HepG2 (cell line): ENCODE measurements at regions not wholly inside any gene's neighbourhood (a gene's known extent, or its start where the extent isn't known, plus 50 kb on each side); places are given as distances from the start of the nearest gene placed in this dataset.

ENCODE experiments used
- ATAC-seq: fragments of 200-7000 bp; cut with Tn5 transposase; 3 replicates; pipeline ENCODE4 v1.9.1; 2020; ENCODE audit warnings: mild to moderate bottlenecking, moderate library complexity
- BruUV-seq: library from RNA; stranded (reverse); fragments of 400-500 nt; replicated peaks from 2 replicates; lab custom pipeline; 2021; lab: Mats Ljungman, UMichigan
- CTCF ChIA-PET: fragments of 300-600 bp; formaldehyde crosslinking; extraction: SDS; loops from one replicate; lab custom pipeline; 2021; ENCODE audit warnings: low total read pairs, inconsistent platforms, low intra/inter-chr PET ratio; lab: Yijun Ruan, JAX
- POLR2A ChIA-PET: fragments of 350-600 bp; sonication (Branson Sonifier 250); formaldehyde crosslinking; loops from one replicate; lab custom pipeline; 2020; ENCODE audit warnings: antibody characterized with exemption, inconsistent platforms; lab: Yijun Ruan, JAX
- DNase-seq: peaks from one replicate; pipeline ENCODE4 v3.0.0-alpha.2; 2015; ENCODE audit warnings: low spot score
- FAIRE-seq: peaks from 3 replicates; lab custom pipeline; 2011; peaks lifted over from hg19 to GRCh38; lab: Jason Lieb, UNC
- H2AFZ ChIP-seq: one replicate; pipeline ENCODE4 v1.6.1; 2011; ENCODE audit warnings: low read length, inconsistent platforms
- H3K27ac ChIP-seq: fragments of 300-600 bp; 3 replicates; pipeline ENCODE4 v1.8.0; 2011; ENCODE audit warnings: mixed run types, mild to moderate bottlenecking, mixed read lengths, low read length, inconsistent platforms; ENCODE audit not compliant: insufficient read depth; ENCODE audit errors: extremely low read length
- H3K27me3 ChIP-seq, 2 experiments: fragments of 200-600 bp in 1 of 2; 2 replicates in 1 of 2; 3 replicates in 1 of 2; pipeline versions ENCODE4 v1.6.0 to v1.8.0; 2011; ENCODE audit warnings: low read length in 2 of 2, mild to moderate bottlenecking in 2 of 2, moderate library complexity in 2 of 2, inconsistent platforms in 1 of 2; ENCODE audit not compliant: insufficient read depth in 2 of 2, control insufficient read depth in 1 of 2
- H3K36me3 ChIP-seq, 2 experiments: fragments of 200-600 bp in 1 of 2; replicated peaks in 1 of 2; 2 replicates in 1 of 2; 3 replicates in 1 of 2; pipeline versions ENCODE4 v1.5.1 to v1.8.0; 2011; ENCODE audit warnings: low read length in 2 of 2, inconsistent platforms in 1 of 2; ENCODE audit not compliant: insufficient read depth in 2 of 2, control insufficient read depth in 1 of 2
- H3K4me1 ChIP-seq: 2 replicates; pipeline ENCODE4 v1.5.1; 2012; ENCODE audit warnings: low read length, inconsistent platforms; ENCODE audit not compliant: insufficient read depth
- H3K4me2 ChIP-seq: 2 replicates; pipeline ENCODE4 v1.6.0; 2011; ENCODE audit warnings: low read depth, low read length, inconsistent platforms
- H3K4me3 ChIP-seq, 3 experiments: fragments of 200-600 bp in 1 of 3; sonication (generic), shearing (Covaris generic) in 1 of 3; replicated peaks in 1 of 3; 2 replicates each; pipeline ENCODE4 v1.5.1; 2011 to 2016; ENCODE audit warnings: low read length in 3 of 3, inconsistent platforms in 2 of 3, low read depth in 2 of 3, mild to moderate bottlenecking in 2 of 3, control low read depth in 1 of 3, mixed read lengths in 1 of 3; ENCODE audit not compliant: insufficient read depth in 1 of 3
- H3K79me2 ChIP-seq: one replicate; pipeline ENCODE4 v1.6.1; 2011; ENCODE audit warnings: low read length, inconsistent platforms; ENCODE audit not compliant: insufficient read depth
- H3K9ac ChIP-seq: 2 replicates; pipeline ENCODE4 v1.6.0; 2011; ENCODE audit warnings: mild to moderate bottlenecking, low read depth, low read length, inconsistent platforms; ENCODE audit not compliant: insufficient read depth
- H3K9me3 ChIP-seq: 2 replicates; pipeline ENCODE4 v1.5.1; 2012; ENCODE audit warnings: mild to moderate bottlenecking, low read length
- H4K20me1 ChIP-seq: 2 replicates; pipeline ENCODE4 v1.6.0; 2011; ENCODE audit warnings: inconsistent platforms, mild to moderate bottlenecking, low read length, moderate library complexity; ENCODE audit not compliant: insufficient read depth
- CREB1 ChIP-seq, 2 experiments: fragments of 450-650 bp in 1 of 2; IDR thresholded peaks; 2 replicates each; pipeline ENCODE4 v1.6.1; 2016 to 2017; ENCODE audit warnings: control low read depth in 1 of 2, mild to moderate bottlenecking in 1 of 2, missing compliant biosample characterization in 1 of 2, missing genetic modification characterization in 1 of 2
- DNMT1 ChIP-seq: sonication (generic); formaldehyde crosslinking; IDR thresholded peaks from 2 replicates; pipeline ENCODE4 v1.5.1; 2020; ENCODE audit warnings: mild to moderate bottlenecking, missing genetic modification reagents
- EHMT2 ChIP-seq: fragments of 200-600 bp; sonication (generic); IDR thresholded peaks from 2 replicates; pipeline ENCODE4 v1.7.0; 2017; ENCODE audit warnings: antibody characterized with exemption, low read depth, low read length, borderline replicate concordance
- EP300 ChIP-seq, 3 experiments: sonication (generic) in 1 of 3; formaldehyde crosslinking in 1 of 3; IDR thresholded peaks; 2 replicates each; pipeline versions ENCODE4 v1.5.1 to v1.6.1; 2011 to 2020; ENCODE audit warnings: low read depth in 2 of 3, low read length in 2 of 3, borderline replicate concordance in 1 of 3, improper control_type of control experiment in 1 of 3, mild to moderate bottlenecking in 1 of 3, missing genetic modification reagents in 1 of 3, moderate library complexity in 1 of 3
- ERF ChIP-seq: IDR thresholded peaks from 2 replicates; pipeline ENCODE4 v1.6.1; 2018; ENCODE audit warnings: missing biosample characterization, missing genetic modification reagents
- ETV6 ChIP-seq: sonication (generic); formaldehyde crosslinking; conservative IDR thresholded peaks from 2 replicates; pipeline ENCODE4 v1.4.0; 2020; ENCODE audit warnings: missing genetic modification reagents
- FOXA3 ChIP-seq: IDR thresholded peaks from 2 replicates; pipeline ENCODE4 v1.6.1; 2016; ENCODE audit warnings: missing genetic modification reagents, missing compliant biosample characterization
- GATAD2A ChIP-seq: IDR thresholded peaks from 2 replicates; pipeline ENCODE4 v1.6.1; 2016
- KDM1A ChIP-seq: IDR thresholded peaks from 2 replicates; pipeline ENCODE4 v1.6.1; 2016; ENCODE audit warnings: missing compliant biosample characterization
- KLF9 ChIP-seq: IDR thresholded peaks from 2 replicates; pipeline ENCODE4 v1.6.1; 2016; ENCODE audit warnings: low read depth
- MBD4 ChIP-seq: IDR thresholded peaks from 2 replicates; pipeline ENCODE4 v1.6.1; 2012; ENCODE audit warnings: low read length, inconsistent platforms, borderline replicate concordance
- RORA ChIP-seq: sonication (generic); formaldehyde crosslinking; IDR thresholded peaks from 2 replicates; pipeline ENCODE4 v1.5.0; 2020; ENCODE audit warnings: mild to moderate bottlenecking, missing genetic modification reagents, moderate library complexity
- SMAD3 ChIP-seq: sonication (generic); formaldehyde crosslinking; IDR thresholded peaks from 2 replicates; pipeline ENCODE4 v1.4.0; 2020; ENCODE audit warnings: missing genetic modification reagents
- TEAD3 ChIP-seq: optimal IDR thresholded peaks from 2 replicates; pipeline ENCODE3; 2016; ENCODE audit warnings: borderline replicate concordance
- YEATS2 ChIP-seq: sonication (generic); formaldehyde crosslinking; IDR thresholded peaks from 2 replicates; pipeline ENCODE4 v1.4.0; 2020; ENCODE audit warnings: missing genetic modification reagents, borderline replicate concordance
- ZNF383 ChIP-seq: sonication (generic); formaldehyde crosslinking; IDR thresholded peaks from 2 replicates; pipeline ENCODE4 v1.4.0; 2020; ENCODE audit warnings: missing genetic modification reagents, mild to moderate bottlenecking, borderline replicate concordance
- ZNF652 ChIP-seq: IDR thresholded peaks from 2 replicates; pipeline ENCODE4 v1.6.1; 2016; ENCODE audit warnings: low read depth, borderline replicate concordance
- ZNF775 ChIP-seq: sonication (generic); formaldehyde crosslinking; IDR thresholded peaks from 2 replicates; pipeline ENCODE4 v1.4.0; 2020; ENCODE audit warnings: missing genetic modification reagents, mild to moderate bottlenecking, moderate library complexity, borderline replicate concordance
- ZNF879 ChIP-seq: sonication (generic); formaldehyde crosslinking; IDR thresholded peaks from 2 replicates; pipeline ENCODE4 v1.8.1; 2023; ENCODE audit warnings: missing genetic modification reagents
- ZSCAN30 ChIP-seq: sonication (generic); formaldehyde crosslinking; IDR thresholded peaks from 2 replicates; pipeline ENCODE4 v1.5.0; 2020; ENCODE audit warnings: mild to moderate bottlenecking, missing genetic modification reagents
- WGBS: methylation state at CpG from one replicate; pipeline ENCODE4 v1.1.6; 2017; ENCODE audit warnings: low lambda C conversion rate; 5-methylcytosine and 5-hydroxymethylcytosine counted together
- in situ Hi-C: cut with HindIII; loops from 2 replicates; pipeline ENCODE4 v1.10.0; 2017; ENCODE audit warnings: low pct_unique_long_range_greater_than_20kb; ENCODE audit not compliant: extremely low pct_ligation_motif_present
- intact Hi-C: fragments of 100-400 bp; cut with micrococcal nuclease; formaldehyde crosslinking; loops from one replicate; pipeline ENCODE4 v1.10.0; 2022; ENCODE audit not compliant: unreplicated experiment
- TF ChIP-seq, protein P1 (sequence below): sonication (generic); formaldehyde crosslinking; IDR thresholded peaks from 2 replicates; pipeline ENCODE4 v1.4.0; 2020; ENCODE audit warnings: missing genetic modification reagents
- TF ChIP-seq, protein P2 (sequence below): sonication (generic); formaldehyde crosslinking; IDR thresholded peaks from 2 replicates; pipeline ENCODE4 v1.8.0; 2022; ENCODE audit warnings: mild to moderate bottlenecking, missing genetic modification reagents, borderline replicate concordance
- TF ChIP-seq, protein P3 (sequence below): sonication (generic); formaldehyde crosslinking; IDR thresholded peaks from 2 replicates; pipeline ENCODE4 v1.5.0; 2020; ENCODE audit warnings: missing genetic modification reagents

DNA sequence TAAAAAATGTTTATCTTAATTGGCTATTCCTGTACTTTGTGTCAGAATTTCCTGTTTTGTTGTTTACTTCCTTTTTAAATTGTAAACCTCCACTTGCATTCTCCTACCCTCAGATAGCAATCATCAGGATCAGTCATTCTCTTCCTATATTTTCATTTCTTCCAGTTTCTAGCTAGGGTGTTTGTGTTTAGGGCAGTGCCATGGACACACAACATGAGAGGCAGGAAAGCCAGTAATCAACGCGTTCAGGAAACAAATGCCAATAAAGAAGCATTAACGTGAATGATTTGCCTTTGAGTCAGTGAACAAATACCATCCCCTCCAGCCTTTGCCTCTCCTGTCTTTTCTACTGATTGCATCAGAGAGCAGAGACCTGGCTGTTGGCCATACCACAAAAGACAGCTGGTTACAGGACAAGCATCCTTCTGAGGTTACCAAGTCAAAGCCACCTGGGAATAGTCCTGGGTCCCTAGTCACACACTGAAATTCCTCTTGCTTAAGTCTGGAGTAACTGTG lies 56.7 kb upstream of the FHL2 start:
- ChIA-PET CTCF (no interaction called here), POLR2A (no interaction called here)
- in situ Hi-C loops (no loop called here), intact Hi-C loops (no loop called here)
- H3K27ac ChIP-seq: no peak overlapping the region
- H3K9me3 ChIP-seq: no peaks in the 10 kb centered on the region
- no peak overlapping the region for H3K4me2 ChIP-seq
- H3K36me3 ChIP-seq: no peaks in the 10 kb centered on the region
- H3K9ac ChIP-seq: no peak overlapping the region
- BruUV-seq: no TSS peak
- no peaks in the 10 kb centered on the region for H4K20me1 ChIP-seq
- no peaks in the 10 kb centered on the region; a peak in 1 of 5 replicates for H3K27me3 ChIP-seq
- H3K79me2 ChIP-seq: no peaks in the 10 kb centered on the region
- DNase-seq (peak; percentile 70), ATAC-seq (peak; percentile 64), FAIRE-seq (peak; percentile 12)
- H3K4me1 ChIP-seq: peaks cover 17% of the 10 kb centered on the region
- H3K4me3 ChIP-seq: no peak overlapping the region
- WGBS: 0% methylated on average over 3 of the region's 3 CpGs
- H2AFZ ChIP-seq: no peak overlapping the region
- TF ChIP-seq CREB1 (IDR thresholded peaks at IDR 0.05): no peak
- no peak for TF ChIP-seq CREB1 (CRISPR knock-in tag; IDR thresholded peaks at IDR 0.05)
- no peak for TF ChIP-seq ERF (CRISPR knock-in tag)
- no peak for TF ChIP-seq SMAD3 (CRISPR knock-in tag)
- TF ChIP-seq DNMT1: no peak
- TF ChIP-seq ZNF879: no peak
- peak in 1 of 2 experiments; percentile 46; a peak in 1 of 4 replicates for TF ChIP-seq EP300 (IDR thresholded peaks at IDR 0.05; ENCODE audit: low read depth in 2 of 2, low read length in 2 of 2)
- peak; percentile 25; the same call in 1 of the 2 replicates for TF ChIP-seq EP300 (CRISPR knock-in tag; IDR thresholded peaks at IDR 0.05; ENCODE audit: borderline replicate concordance)
- TF ChIP-seq TEAD3 (CRISPR knock-in tag): peak; percentile 23
- TF ChIP-seq, protein P1, sequence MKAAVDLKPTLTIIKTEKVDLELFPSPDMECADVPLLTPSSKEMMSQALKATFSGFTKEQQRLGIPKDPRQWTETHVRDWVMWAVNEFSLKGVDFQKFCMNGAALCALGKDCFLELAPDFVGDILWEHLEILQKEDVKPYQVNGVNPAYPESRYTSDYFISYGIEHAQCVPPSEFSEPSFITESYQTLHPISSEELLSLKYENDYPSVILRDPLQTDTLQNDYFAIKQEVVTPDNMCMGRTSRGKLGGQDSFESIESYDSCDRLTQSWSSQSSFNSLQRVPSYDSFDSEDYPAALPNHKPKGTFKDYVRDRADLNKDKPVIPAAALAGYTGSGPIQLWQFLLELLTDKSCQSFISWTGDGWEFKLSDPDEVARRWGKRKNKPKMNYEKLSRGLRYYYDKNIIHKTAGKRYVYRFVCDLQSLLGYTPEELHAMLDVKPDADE (CRISPR knock-in tag): no peak
- TF ChIP-seq ETV6 (CRISPR knock-in tag): no peak
- 0 out of 2 replicates have a peak, but pooled peaks have one; percentile 32 for TF ChIP-seq YEATS2 (CRISPR knock-in tag)
- TF ChIP-seq ZSCAN30: no peak
- no peak for TF ChIP-seq ZNF652 (CRISPR knock-in tag)
- TF ChIP-seq, protein P2, sequence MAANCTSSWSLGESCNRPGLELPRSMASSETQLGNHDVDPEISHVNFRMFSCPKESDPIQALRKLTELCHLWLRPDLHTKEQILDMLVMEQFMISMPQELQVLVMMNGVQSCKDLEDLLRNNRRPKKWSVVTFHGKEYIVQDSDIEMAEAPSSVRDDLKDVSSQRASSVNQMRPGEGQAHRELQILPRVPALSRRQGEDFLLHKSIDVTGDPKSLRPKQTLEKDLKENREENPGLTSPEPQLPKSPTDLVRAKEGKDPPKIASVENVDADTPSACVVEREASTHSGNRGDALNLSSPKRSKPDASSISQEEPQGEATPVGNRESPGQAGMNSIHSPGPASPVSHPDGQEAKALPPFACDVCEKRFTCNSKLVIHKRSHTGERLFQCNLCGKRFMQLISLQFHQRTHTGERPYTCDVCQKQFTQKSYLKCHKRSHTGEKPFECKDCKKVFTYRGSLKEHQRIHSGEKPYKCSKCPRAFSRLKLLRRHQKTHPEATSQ (CRISPR knock-in tag): no peak
- no peak for TF ChIP-seq KLF9 (CRISPR knock-in tag)
- TF ChIP-seq ZNF775 (CRISPR knock-in tag): no peak
- TF ChIP-seq GATAD2A: peak; percentile 40; the same call in 1 of the 2 replicates
- 0 out of 2 replicates have a peak, but pooled peaks have one; percentile 23 for TF ChIP-seq KDM1A
- TF ChIP-seq, protein P3, sequence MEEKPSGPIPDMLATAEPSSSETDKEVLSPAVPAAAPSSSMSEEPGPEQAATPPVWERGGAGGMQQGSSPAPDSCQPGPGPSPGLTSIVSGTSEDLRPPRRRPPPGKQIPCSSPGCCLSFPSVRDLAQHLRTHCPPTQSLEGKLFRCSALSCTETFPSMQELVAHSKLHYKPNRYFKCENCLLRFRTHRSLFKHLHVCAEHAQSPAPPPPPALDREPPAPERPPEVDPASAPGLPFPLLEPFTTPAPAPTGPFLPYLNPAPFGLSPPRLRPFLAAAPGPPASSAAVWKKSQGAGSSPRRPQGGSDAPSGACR (CRISPR knock-in tag): no peak
- no peak for TF ChIP-seq MBD4
- no peak for TF ChIP-seq RORA (CRISPR knock-in tag)
- TF ChIP-seq ZNF383 (CRISPR knock-in tag): no peak
- peak; percentile 38; the same call in 1 of the 2 replicates for TF ChIP-seq FOXA3 (CRISPR knock-in tag)
- no peak for TF ChIP-seq EHMT2
